ENCODE measurements at regions not wholly inside any gene's neighbourhood (a gene's known extent, or its start where the extent isn't known, plus 50 kb on each side); places are given as distances from the start of the nearest gene placed in this dataset.

DNA sequence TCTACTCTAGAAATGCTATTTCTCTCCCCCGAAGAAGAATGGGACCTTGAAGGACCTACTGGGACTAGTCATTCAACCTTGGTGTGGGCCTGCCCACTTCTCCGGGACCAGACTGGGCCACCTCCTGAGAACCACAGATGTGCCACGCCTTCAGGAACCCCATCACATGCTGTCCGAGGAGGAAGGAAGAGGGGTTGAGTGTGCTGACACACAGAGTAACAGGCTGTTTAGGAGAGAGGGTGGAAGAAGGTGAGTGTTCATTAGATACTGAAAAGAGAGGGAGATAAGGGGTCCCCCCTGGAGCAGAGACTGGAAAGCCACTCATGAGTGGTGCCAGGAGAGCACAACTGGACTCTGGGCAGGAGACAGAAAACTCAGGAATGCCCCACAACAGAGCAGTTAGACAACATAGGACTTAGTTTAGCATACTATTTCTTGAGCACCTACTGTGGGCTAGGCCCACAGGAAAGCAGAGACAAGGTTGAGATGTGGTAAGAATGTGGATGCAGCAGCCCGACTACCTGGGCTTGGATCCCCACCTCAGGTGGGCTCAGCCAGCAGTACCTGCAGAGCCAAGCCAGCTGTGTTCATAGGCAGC, 286.4 kb upstream of the NCKAP5 start:
- TF ChIP-seq POLR2A (IDR thresholded peaks at IDR 0.05), result no peak
- no peak for TF ChIP-seq POLR2AphosphoS5 (IDR thresholded peaks at IDR 0.05)
- TF ChIP-seq CTCF (IDR thresholded peaks at IDR 0.05), result no peak
- no peak for TF ChIP-seq EP300 (IDR thresholded peaks at IDR 0.05)
- Histone ChIP-seq H3K4me3 (no peak overlapping the region), H3K36me3 (no peaks in the 10 kb centered on the region), H3K9me3 (no peaks in the 10 kb centered on the region), H3K4me1 (no peaks in the 10 kb centered on the region), H3K27ac (no peak overlapping the region), H3K27me3 (peaks cover 3% of the 10 kb centered on the region)
- no peak for ATAC-seq
- WGBS, 2 donors (ENCODE audit: low coverage in 1 of 2), result 93% methylated on average over 5 of the region's 5 CpGs; no CpG with 5 or more reads in 1 of the 2 donors

DNA sequence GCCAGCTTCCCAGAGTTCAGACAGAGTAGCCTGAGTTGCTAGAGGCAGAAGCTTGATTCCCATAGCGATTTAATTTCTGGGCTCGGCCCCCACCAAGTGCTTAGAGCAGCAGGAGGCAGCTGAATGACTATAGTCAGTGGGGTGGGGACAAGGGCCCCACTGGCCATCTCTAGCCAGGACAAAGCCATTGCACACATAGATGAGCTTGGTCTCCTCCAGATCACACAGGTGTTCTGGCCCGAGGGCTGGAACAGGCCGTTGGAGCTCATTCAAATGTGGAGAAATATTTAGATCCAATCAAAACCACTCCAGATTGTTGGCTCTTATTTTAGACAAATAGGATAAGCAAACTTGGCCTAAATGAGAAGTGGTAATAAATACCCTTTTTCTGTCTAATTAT, 287.3 kb upstream of the NCKAP5 start:
- H3K4me1 ChIP-seq, result no peaks in the 10 kb centered on the region
- 34 to 90% methylated on average over 2 to 3 of the region's 4 CpGs for WGBS, 2 donors (ENCODE audit: low coverage in 1 of 2)
- H3K27me3 ChIP-seq, result no peaks in the 10 kb centered on the region
- H3K36me3 ChIP-seq, result no peaks in the 10 kb centered on the region
- TF ChIP-seq POLR2A (IDR thresholded peaks at IDR 0.05) (no peak), EP300 (IDR thresholded peaks at IDR 0.05) (no peak), CTCF (IDR thresholded peaks at IDR 0.05) (no peak), POLR2AphosphoS5 (IDR thresholded peaks at IDR 0.05) (no peak)
- H3K9me3 ChIP-seq, result no peaks in the 10 kb centered on the region
- ATAC-seq, result no peak
- H3K4me3 ChIP-seq, result no peak overlapping the region
- H3K27ac ChIP-seq, result no peak overlapping the region

DNA sequence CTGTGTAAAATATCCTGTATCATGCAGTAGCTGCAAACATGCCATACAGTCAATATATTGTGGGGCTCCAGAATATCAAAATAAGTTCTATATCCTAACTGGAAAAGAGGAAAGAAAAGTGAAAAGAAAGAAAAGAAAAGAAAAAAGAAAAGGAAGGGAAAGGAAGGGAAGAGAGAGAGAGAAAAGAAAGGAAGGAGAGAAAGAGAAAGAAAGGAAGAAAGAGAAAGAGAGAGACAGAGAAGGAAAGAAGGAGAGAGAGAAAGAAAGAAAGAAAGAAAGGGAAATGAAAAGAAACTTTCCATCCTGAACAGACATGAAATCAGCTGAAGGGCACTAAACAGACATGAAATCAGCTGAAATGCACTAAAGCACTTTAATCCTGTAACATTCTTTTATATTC, 288.4 kb upstream of the NCKAP5 start:
- Histone ChIP-seq H3K27me3 (no peaks in the 10 kb centered on the region), H3K4me3 (no peak overlapping the region), H3K9me3 (no peaks in the 10 kb centered on the region), H3K27ac (no peak overlapping the region), H3K4me1 (no peaks in the 10 kb centered on the region), H3K36me3 (no peaks in the 10 kb centered on the region)
- TF ChIP-seq POLR2AphosphoS5 (IDR thresholded peaks at IDR 0.05) (no peak), POLR2A (IDR thresholded peaks at IDR 0.05) (no peak), EP300 (IDR thresholded peaks at IDR 0.05) (no peak), CTCF (IDR thresholded peaks at IDR 0.05) (no peak)
- ATAC-seq, result no peak

DNA sequence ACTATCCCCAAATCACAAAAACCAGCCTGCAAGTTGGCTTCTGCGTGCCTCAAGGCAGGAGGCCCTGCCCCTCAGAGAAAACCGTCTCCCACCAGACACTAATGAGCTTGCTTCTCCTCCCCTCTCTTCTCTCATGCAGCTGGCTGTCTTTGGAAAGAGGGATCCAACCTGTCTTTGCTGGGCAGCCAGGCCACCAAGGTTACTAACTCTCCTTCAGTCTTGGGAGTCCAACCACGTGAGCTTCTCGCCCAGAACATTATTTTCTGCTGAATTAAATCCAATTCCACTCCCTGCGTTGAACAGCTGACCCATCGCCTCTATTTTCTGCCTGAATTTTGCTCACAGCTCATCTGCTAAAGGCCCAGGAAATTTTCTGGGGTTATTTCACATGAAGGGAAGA, 291.3 kb upstream of the NCKAP5 start:
- H3K4me3 ChIP-seq, result no peak overlapping the region
- H3K36me3 ChIP-seq, result no peaks in the 10 kb centered on the region
- WGBS, 2 donors (ENCODE audit: low coverage in 1 of 2), result 45 to 76% methylated on average over 4 to 5 of the region's 6 CpGs
- TF ChIP-seq POLR2A (IDR thresholded peaks at IDR 0.05) (no peak), CTCF (IDR thresholded peaks at IDR 0.05) (no peak), EP300 (IDR thresholded peaks at IDR 0.05) (no peak)
- peaks cover 10% of the 10 kb centered on the region for H3K27me3 ChIP-seq
- no peaks in the 10 kb centered on the region for H3K9me3 ChIP-seq
- no peak overlapping the region for H3K27ac ChIP-seq
- no peaks in the 10 kb centered on the region for H3K4me1 ChIP-seq
- ATAC-seq, result no peak

GRCh38 chr2:133862400-133862977, 294.2 kb upstream of the NCKAP5 start:
- WGBS, 2 donors (ENCODE audit: low coverage in 1 of 2), result 62 to 90% methylated on average over 2 of the region's 4 CpGs
- Histone ChIP-seq H3K27me3 (peaks cover 18% of the 10 kb centered on the region), H3K36me3 (no peaks in the 10 kb centered on the region), H3K4me3 (no peak overlapping the region), H3K4me1 (no peaks in the 10 kb centered on the region), H3K9me3 (no peaks in the 10 kb centered on the region), H3K27ac (no peak overlapping the region)
- ATAC-seq, result no peak
- TF ChIP-seq CTCF (IDR thresholded peaks at IDR 0.05) (no peak), EP300 (IDR thresholded peaks at IDR 0.05) (no peak)

All from gastroesophageal sphincter (tissue), 4 donors.